GM23248 (cell line): ENCODE measurements at regions not wholly inside any gene's neighbourhood (a gene's known extent, or its start where the extent isn't known, plus 50 kb on each side); places are given as distances from the start of the nearest gene placed in this dataset.

Experiments
- EZH2 ChIP-seq: fragments of 200-600 bp; sonication (generic); IDR thresholded peaks from 2 replicates; pipeline ENCODE4 v1.6.1; 2018; ENCODE audit warnings: antibody characterized with exemption, mild to moderate bottlenecking; ENCODE audit not compliant: insufficient read depth, poor library complexity, severe bottlenecking
- EZH2phosphoT487 ChIP-seq: fragments of 200-600 bp; sonication (generic); IDR thresholded peaks from 2 replicates; pipeline ENCODE4 v1.6.1; 2018; ENCODE audit warnings: antibody characterized with exemption, moderate library complexity, mild to moderate bottlenecking, low read depth; ENCODE audit not compliant: insufficient read depth

DNA sequence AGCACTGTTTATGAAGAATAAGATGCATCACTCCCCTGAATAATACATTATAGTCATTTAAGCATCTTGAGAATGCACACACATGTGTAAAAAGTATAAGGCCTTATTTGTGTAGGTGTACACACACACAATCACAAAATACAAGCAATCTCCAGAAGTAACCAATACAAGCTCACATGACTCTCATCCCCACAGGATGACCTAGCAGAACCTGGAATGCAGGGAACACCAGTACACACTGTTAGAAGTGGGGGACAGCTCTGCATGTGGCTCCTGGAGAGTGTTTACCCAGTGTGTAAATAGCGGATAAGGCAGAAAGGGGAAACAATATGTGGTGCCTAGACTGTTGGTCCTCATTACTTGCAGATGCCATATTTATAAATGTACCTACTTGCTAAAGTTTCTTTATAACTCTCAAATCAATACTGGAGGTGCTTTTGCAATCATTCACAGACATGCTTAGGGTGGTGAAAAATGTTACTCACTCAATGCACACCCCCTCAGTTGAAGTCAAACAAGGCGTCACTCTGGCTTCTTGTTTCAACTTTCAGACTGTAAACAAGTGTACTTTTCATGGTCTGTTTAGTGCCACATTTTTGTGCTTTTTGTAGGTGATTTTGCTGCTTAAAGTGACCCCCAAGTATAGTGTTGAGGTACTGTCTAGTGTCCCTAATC, 73.1 kb downstream of the MAGEB17 start:
- TF ChIP-seq EZH2: no peak
- no peak for TF ChIP-seq EZH2phosphoT487
